HG03095 (cell line): ENCODE measurements at regions not wholly inside any gene's neighbourhood (a gene's known extent, or its start where the extent isn't known, plus 50 kb on each side); places are given as distances from the start of the nearest gene placed in this dataset.
"Not testable (repeated sequence)": the region's sequence is repeated elsewhere in the genome, so short reads cannot be mapped to it uniquely, and the experiment has no call there.

ENCODE experiments used
- ATAC-seq: cut with Tn5 transposase; IDR thresholded peaks from one replicate; pipeline ENCODE4 v1.9.1; 2021; ENCODE audit warnings: moderate library complexity; ENCODE audit not compliant: unreplicated experiment

DNA sequence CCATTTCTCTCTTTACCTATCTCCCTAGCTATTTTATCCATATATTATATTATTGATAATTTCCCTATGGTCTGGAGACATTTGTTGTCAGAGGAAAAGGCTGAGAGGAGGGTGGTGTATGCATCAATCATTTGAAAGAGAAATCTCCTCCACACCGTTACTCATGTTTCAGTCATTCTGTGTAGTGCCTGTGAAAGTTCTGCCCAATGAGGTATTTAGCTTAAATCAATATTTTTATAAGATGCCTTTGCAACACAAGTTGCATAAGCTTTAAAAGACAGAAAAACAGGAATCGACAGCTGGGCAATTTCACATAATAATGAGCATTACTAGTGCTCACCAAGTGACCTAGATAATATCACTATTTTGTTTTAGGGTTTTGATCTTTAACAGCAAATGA is 363.7 kb upstream of the FSIP2 start:
- ATAC-seq, result no peak

- ATAC-seq, result no peak
These were observed 362.9 kb upstream of the FSIP2 start for GRCh38 chr2:185375731-185376130.

GRCh38 chr2:185381631-185382030 is 357.0 kb upstream of the FSIP2 start:
- ATAC-seq, result no peak

DNA sequence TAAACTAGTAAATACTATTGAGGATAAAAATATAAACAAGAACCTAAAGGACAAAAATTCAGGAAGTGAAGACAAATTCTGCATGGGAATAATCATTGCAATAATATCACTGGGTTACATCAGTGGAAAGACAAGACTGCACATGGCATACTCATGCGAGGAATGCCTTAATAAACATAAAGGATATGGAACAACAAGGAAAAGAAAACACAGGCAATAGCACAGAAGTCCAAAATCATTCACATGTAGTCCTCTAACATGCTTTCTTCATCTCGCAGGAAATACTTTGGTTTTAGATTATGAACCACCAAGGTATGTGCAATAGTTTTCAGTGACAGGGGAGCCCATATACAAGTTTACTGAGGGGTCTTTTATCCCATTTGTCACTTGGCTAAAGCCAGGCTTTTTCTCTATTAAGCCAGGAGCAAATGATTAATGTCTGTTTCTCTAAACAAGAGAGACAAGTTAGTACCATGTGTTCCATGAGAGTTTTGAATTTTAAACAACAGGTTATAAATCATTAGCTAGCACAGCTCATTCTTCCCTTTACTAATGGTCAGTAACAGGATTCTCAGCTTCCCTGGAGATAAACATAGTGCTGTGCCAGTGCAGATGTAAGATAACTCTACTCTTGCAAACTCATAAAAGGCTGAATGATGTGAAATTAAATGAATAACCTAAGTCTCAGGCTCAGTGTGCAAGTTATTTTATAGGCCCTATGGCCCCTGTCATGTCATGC is 353.6 kb upstream of the FSIP2 start:
- ATAC-seq, result no peak

GRCh38 chr2:185388226-185388625 is 350.4 kb upstream of the FSIP2 start:
- no peak for ATAC-seq

DNA sequence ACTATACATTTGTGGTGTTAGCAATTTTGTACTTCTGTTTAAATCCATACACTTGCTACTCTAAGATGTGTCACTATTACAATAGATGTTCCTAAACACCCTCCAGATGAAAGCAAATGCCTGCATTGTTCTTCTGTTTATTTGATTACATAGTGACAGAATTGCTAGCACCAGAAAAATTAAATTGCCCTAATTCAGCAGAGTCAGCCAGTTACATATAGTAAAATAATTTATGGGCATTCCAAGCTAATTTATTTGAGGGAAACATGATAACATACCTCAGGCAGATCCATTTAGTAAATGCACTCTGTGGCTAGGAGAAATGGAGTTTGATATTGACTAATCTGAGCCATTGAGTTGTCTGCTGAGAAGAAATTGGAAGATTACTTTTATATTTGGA is 347.1 kb upstream of the FSIP2 start:
- ATAC-seq, result no peak

DNA sequence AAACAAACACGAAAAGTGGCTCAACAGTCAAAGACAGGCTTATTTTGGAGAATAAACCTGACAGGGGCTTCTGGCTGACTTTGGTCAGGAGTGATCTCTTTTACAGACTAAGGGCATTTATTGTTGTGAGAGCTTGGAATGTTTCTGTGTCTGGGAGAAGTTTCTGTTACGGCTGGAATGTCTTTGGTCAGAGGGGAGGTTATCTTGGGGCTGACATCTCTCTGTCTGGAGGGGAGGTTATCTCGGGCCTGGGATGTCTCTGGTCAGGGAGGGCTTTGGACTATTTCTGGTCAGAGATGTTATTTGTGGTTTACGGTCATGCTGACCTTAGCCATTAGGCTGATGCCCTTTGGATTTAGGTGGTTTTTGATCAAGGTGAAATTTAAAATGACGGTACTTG is 345.5 kb upstream of the FSIP2 start:
- ATAC-seq, result no peak

GRCh38 chr2:185402474-185402873 is 336.1 kb upstream of the FSIP2 start:
- ATAC-seq, result no peak

- ATAC-seq, result no peak
These were observed 334.0 kb upstream of the FSIP2 start for GRCh38 chr2:185404578-185404977.

- ATAC-seq, result no peak
These were observed 321.5 kb upstream of the FSIP2 start for GRCh38 chr2:185417111-185417510.

DNA sequence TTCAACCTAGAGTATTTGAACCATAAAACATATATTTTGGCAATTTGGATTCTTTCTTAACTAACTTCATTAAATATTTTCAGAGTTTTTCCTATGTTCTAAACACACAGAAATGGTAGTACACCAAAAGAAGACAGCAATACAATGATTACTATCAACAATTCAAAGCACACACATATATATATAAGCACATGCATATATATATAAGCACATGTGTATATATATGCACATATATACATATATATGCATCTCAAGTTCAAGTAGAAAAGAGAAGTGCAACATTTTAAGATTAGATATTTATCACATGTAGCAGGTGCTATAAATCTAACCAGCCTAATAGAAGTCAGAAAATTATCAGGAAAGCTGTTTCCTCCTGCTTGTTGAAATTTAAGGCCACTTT is 320.9 kb upstream of the FSIP2 start:
- ATAC-seq, result no peak

GRCh38 chr2:185424958-185425629 is 313.5 kb upstream of the FSIP2 start:
- not testable (repeated sequence) for ATAC-seq

DNA sequence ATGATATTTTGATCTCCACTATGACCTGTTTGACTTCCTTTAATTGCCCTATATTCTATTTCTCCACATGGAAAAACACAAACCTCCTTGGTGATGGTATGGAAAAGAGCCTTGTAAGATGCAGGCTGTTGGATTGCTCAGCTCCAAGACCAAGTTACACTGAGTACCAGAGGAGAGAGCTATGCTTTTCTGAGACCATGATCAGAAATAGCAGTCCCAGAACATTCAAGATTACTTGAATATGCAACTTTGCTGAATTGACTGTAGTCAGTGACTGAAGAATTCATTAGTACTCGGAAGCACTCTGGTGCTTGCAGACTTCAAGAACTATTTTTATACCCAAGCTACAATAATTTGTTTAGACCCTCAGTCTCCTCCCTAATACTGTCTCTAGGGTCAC is 310.6 kb upstream of the FSIP2 start:
- no peak for ATAC-seq

GRCh38 chr2:185433824-185434223 is 304.8 kb upstream of the FSIP2 start:
- no peak for ATAC-seq

GRCh38 chr2:185436787-185437372 is 301.7 kb upstream of the FSIP2 start:
- ATAC-seq, result no peak

GRCh38 chr2:185441486-185442005 is 297.1 kb upstream of the FSIP2 start:
- ATAC-seq, result no peak

DNA sequence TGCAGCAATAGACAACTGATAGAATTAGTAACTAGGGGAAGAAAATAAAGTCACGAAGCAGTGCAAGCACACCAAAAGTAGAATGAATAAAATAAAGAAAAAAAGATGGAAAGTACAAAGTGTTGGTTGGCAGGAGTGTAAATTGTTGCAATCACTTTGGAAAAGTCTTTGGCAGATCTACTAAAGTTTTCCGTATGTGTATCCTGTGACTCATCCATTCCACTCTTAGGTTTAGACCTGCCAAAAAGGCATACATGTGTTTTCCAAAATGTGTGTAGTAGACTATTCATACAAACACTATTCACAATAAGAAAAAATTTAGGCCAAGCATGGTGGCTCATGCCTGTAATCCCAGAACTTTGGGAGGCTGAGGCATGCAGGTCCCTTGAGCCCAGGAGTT is 282.1 kb upstream of the FSIP2 start:
- ATAC-seq, result no peak

DNA sequence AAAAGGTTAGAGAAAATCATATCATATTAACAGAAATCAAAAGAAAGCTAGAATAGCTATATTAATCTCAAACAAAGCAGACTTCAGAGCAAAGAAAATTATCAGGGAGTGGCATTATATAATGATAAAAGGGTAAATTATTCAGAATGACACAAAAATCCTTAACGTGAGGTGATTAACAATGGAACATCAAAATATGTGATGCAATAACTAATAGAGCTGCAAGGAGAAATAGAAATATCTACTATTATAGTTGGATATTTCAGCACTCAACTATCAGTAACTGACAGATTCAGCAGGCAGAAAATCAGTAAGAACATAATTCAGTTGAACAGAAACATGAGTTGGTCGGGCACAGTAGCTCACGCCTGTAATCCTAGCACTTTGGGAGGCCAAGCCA is 275.1 kb upstream of the FSIP2 start:
- ATAC-seq, result no peak

- no peak for ATAC-seq
These were observed 271.7 kb upstream of the FSIP2 start for GRCh38 chr2:185466915-185467314.

- ATAC-seq, result no peak
These were observed 267.2 kb upstream of the FSIP2 start for GRCh38 chr2:185471441-185471840.

DNA sequence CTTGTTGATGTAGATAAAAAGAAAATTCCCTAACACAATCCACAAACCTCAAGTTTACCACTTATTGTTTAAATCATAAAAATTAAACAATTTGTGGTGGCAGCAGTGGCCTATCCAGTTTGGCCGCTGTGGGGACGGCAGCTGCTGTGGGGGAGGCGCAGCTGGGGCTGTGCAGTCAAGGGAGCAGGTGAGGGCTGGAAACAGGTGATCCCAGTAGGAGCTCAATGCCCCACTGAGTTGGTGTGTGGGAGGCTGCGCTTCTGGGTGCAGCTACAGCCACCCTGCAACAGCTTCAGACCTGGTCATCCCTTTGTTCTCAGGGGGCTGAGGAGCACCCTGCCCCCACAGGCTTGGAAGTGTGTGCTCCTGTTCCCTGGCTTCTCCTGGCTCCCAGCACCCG is 266.0 kb upstream of the FSIP2 start:
- ATAC-seq, result no peak

- no peak for ATAC-seq
These were observed 264.8 kb upstream of the FSIP2 start for GRCh38 chr2:185473838-185474237.
